ENCODE measurements at regions not wholly inside any gene's neighbourhood (a gene's known extent, or its start where the extent isn't known, plus 50 kb on each side); places are given as distances from the start of the nearest gene placed in this dataset.

DNA sequence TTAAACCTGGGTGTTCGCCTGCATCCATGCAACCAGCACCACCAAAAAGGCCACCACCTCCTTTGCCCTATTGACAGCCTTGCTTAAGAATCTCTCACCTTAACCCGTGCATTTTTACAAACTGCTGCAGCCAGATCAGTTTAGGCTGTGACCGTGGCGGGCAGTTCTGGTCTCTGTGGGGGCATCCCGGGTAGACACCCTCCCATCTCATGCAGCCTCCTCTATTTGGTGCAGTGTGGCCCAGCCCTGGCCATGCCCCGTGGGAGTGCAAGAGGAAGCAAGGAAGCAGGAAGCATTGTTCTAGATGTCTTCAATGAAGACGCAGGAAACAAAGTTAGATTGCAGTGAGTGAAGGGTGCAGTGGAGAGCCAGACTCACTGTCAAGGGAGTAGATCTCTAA is 108.8 kb upstream of the MVB12B start:
- TF ChIP-seq, protein P1, sequence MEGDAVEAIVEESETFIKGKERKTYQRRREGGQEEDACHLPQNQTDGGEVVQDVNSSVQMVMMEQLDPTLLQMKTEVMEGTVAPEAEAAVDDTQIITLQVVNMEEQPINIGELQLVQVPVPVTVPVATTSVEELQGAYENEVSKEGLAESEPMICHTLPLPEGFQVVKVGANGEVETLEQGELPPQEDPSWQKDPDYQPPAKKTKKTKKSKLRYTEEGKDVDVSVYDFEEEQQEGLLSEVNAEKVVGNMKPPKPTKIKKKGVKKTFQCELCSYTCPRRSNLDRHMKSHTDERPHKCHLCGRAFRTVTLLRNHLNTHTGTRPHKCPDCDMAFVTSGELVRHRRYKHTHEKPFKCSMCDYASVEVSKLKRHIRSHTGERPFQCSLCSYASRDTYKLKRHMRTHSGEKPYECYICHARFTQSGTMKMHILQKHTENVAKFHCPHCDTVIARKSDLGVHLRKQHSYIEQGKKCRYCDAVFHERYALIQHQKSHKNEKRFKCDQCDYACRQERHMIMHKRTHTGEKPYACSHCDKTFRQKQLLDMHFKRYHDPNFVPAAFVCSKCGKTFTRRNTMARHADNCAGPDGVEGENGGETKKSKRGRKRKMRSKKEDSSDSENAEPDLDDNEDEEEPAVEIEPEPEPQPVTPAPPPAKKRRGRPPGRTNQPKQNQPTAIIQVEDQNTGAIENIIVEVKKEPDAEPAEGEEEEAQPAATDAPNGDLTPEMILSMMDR (conservative IDR thresholded peaks at IDR 0.05; ENCODE audit: low read depth in 2 of 2), result no peak
- no peak for TF ChIP-seq EZH2phosphoT487 (IDR thresholded peaks at IDR 0.05; ENCODE audit: unreplicated experiment)
- no peak for TF ChIP-seq EZH2 (IDR thresholded peaks at IDR 0.05; ENCODE audit: low read depth, unreplicated experiment)
- no peak for TF ChIP-seq POLR2AphosphoS5 (IDR thresholded peaks at IDR 0.05; ENCODE audit: low read depth)
- TF ChIP-seq, protein P2, sequence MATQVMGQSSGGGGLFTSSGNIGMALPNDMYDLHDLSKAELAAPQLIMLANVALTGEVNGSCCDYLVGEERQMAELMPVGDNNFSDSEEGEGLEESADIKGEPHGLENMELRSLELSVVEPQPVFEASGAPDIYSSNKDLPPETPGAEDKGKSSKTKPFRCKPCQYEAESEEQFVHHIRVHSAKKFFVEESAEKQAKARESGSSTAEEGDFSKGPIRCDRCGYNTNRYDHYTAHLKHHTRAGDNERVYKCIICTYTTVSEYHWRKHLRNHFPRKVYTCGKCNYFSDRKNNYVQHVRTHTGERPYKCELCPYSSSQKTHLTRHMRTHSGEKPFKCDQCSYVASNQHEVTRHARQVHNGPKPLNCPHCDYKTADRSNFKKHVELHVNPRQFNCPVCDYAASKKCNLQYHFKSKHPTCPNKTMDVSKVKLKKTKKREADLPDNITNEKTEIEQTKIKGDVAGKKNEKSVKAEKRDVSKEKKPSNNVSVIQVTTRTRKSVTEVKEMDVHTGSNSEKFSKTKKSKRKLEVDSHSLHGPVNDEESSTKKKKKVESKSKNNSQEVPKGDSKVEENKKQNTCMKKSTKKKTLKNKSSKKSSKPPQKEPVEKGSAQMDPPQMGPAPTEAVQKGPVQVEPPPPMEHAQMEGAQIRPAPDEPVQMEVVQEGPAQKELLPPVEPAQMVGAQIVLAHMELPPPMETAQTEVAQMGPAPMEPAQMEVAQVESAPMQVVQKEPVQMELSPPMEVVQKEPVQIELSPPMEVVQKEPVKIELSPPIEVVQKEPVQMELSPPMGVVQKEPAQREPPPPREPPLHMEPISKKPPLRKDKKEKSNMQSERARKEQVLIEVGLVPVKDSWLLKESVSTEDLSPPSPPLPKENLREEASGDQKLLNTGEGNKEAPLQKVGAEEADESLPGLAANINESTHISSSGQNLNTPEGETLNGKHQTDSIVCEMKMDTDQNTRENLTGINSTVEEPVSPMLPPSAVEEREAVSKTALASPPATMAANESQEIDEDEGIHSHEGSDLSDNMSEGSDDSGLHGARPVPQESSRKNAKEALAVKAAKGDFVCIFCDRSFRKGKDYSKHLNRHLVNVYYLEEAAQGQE (IDR thresholded peaks at IDR 0.05; ENCODE audit: unreplicated experiment), result no peak

All from GM23338 (cell line).